B cell (primary cell): ENCODE measurements at regions not wholly inside any gene's neighbourhood (a gene's known extent, or its start where the extent isn't known, plus 50 kb on each side); places are given as distances from the start of the nearest gene placed in this dataset.

ENCODE experiments used
- ATAC-seq: fragments of 200-7000 bp; cut with Tn5 transposase; one replicate; pipeline ENCODE4 v1.10.0; 2021; ENCODE audit warnings: low read depth, mild to moderate bottlenecking, moderate number of reproducible peaks, moderate library complexity
- CTCF ChIA-PET: fragments of 350-600 bp; sonication (Branson Sonifier 250); formaldehyde crosslinking; loops from one replicate; lab custom pipeline; 2021; ENCODE audit warnings: antibody characterized with exemption, inconsistent platforms; lab: Charles Lee
- POLR2A ChIA-PET: fragments of 350-600 bp; sonication (Branson Sonifier 250); formaldehyde crosslinking; loops from one replicate; lab custom pipeline; 2021; ENCODE audit warnings: antibody characterized with exemption; lab: Charles Lee
- DNase-seq: peaks from one replicate; pipeline ENCODE4 v3.0.0; 2013
- H2AFZ ChIP-seq: 2 replicates; pipeline ENCODE4 v1.6.1; 2012; ENCODE audit warnings: mild to moderate bottlenecking, low read depth, low read length; ENCODE audit not compliant: insufficient read depth, poor library complexity, severe bottlenecking
- H3K27ac ChIP-seq, 2 donors: 1 replicate in 1 of 2; 2 replicates in 1 of 2; pipeline ENCODE4 v1.5.1; 2012 to 2013; ENCODE audit warnings: low read length in 2 of 2, mild to moderate bottlenecking in 2 of 2, moderate library complexity in 1 of 2
- H3K27me3 ChIP-seq, 4 experiments: fragments of 200-600 bp in 1 of 4; sonication (generic) in 1 of 4; replicated peaks in 1 of 4; 1 replicate in 2 of 4; 2 replicates in 2 of 4; pipeline versions ENCODE4 v1.6.1 to v1.7.0; 2013 to 2016; ENCODE audit warnings: low read length in 3 of 4, mild to moderate bottlenecking in 2 of 4, mixed read lengths in 1 of 4, moderate library complexity in 1 of 4; ENCODE audit not compliant: insufficient read depth in 4 of 4, control insufficient read depth in 3 of 4; ENCODE audit errors: control extremely low read depth in 1 of 4
- H3K36me3 ChIP-seq, 2 experiments: replicated peaks in 1 of 2; 1 replicate in 1 of 2; 2 replicates in 1 of 2; pipeline versions ENCODE4 v1.6.1 to v1.7.1; 2013; ENCODE audit warnings: low read length in 1 of 2; ENCODE audit not compliant: insufficient read depth in 2 of 2, control insufficient read depth in 1 of 2; ENCODE audit errors: control extremely low read depth in 1 of 2, extremely low read depth in 1 of 2
- H3K4me1 ChIP-seq, 2 donors: fragments of 200-600 bp in 1 of 2; sonication (generic) in 1 of 2; 1 replicate in 1 of 2; 2 replicates in 1 of 2; pipeline versions ENCODE4 v1.5.1 to v1.6.1; 2013 to 2017; ENCODE audit warnings: low read length in 2 of 2; ENCODE audit not compliant: control insufficient read depth in 2 of 2, insufficient read depth in 2 of 2
- H3K4me2 ChIP-seq: replicated peaks from 2 replicates; pipeline ENCODE3; 2012; ENCODE audit warnings: mild to moderate bottlenecking, low read depth, low read length; ENCODE audit not compliant: poor library complexity, severe bottlenecking
- H3K4me3 ChIP-seq, 5 experiments: fragments of 200-600 bp in 1 of 5; sonication (generic) in 1 of 5; 1 replicate in 3 of 5; 2 replicates in 2 of 5; pipeline versions ENCODE4 v1.5.1 to v1.7.0; 2011 to 2016; ENCODE audit warnings: low read length in 4 of 5, mild to moderate bottlenecking in 4 of 5, low read depth in 2 of 5, control low read depth in 1 of 5, moderate library complexity in 1 of 5; ENCODE audit not compliant: insufficient read depth in 1 of 5; ENCODE audit errors: control extremely low read depth in 1 of 5, extremely low read depth in 1 of 5
- H3K79me2 ChIP-seq: fragments of 200-600 bp; sonication (generic); one replicate; pipeline ENCODE4 v1.6.0; 2016; ENCODE audit warnings: low read length; ENCODE audit not compliant: control insufficient read depth, insufficient read depth
- H3K9ac ChIP-seq: fragments of 200-600 bp; sonication (generic); 2 replicates; pipeline ENCODE4 v1.6.1; 2017; ENCODE audit warnings: mild to moderate bottlenecking, low read length, moderate library complexity
- H3K9me3 ChIP-seq, 3 donors: one replicate each; pipeline versions ENCODE4 v1.6.1 to v1.7.1; 2013; ENCODE audit warnings: low read length in 2 of 3; ENCODE audit not compliant: control insufficient read depth in 2 of 3, insufficient read depth in 1 of 3; ENCODE audit errors: control extremely low read depth in 1 of 3
- H4K20me1 ChIP-seq: 2 replicates; pipeline ENCODE4 v1.6.0; 2012; ENCODE audit warnings: mild to moderate bottlenecking, low read length; ENCODE audit not compliant: insufficient read depth, control insufficient read depth, poor library complexity, severe bottlenecking
- H3K27ac Mint-ChIP-seq: one replicate; pipeline ENCODE4 v1.8.0; 2021; ENCODE audit warnings: mixed read lengths
- H3K27me3 Mint-ChIP-seq: one replicate; pipeline ENCODE4 v1.8.0; 2021; ENCODE audit warnings: mixed read lengths
- H3K4me1 Mint-ChIP-seq: one replicate; pipeline ENCODE4 v1.8.0; 2021; ENCODE audit warnings: mixed read lengths
- H3K4me3 Mint-ChIP-seq: one replicate; pipeline ENCODE4 v1.8.0; 2021; ENCODE audit warnings: mixed read lengths
- H3K9me3 Mint-ChIP-seq: one replicate; pipeline ENCODE4 v1.8.0; 2022; ENCODE audit warnings: mixed read lengths; ENCODE audit not compliant: insufficient read depth
- EZH2 ChIP-seq: IDR thresholded peaks from 2 replicates; pipeline ENCODE4 v1.6.1; 2012; ENCODE audit warnings: borderline replicate concordance, low read depth, mild to moderate bottlenecking, moderate library complexity, low read length; ENCODE audit not compliant: insufficient read depth, poor library complexity, severe bottlenecking
- WGBS: methylation state at CpG from one replicate; pipeline ENCODE4 v1.1.5; 2013; ENCODE audit warnings: missing lambda C conversion rate; ENCODE audit not compliant: insufficient coverage; 5-methylcytosine and 5-hydroxymethylcytosine counted together
- intact Hi-C: fragments of 100-400 bp; cut with micrococcal nuclease; formaldehyde crosslinking; loops from one replicate; pipeline ENCODE4 v1.10.0; 2022
- TF ChIP-seq, protein P1 (sequence below): fragments of 200-600 bp; IDR thresholded peaks from one replicate; pipeline ENCODE4 v1.8.0; 2022; ENCODE audit warnings: antibody characterized with exemption, mild to moderate bottlenecking

DNA sequence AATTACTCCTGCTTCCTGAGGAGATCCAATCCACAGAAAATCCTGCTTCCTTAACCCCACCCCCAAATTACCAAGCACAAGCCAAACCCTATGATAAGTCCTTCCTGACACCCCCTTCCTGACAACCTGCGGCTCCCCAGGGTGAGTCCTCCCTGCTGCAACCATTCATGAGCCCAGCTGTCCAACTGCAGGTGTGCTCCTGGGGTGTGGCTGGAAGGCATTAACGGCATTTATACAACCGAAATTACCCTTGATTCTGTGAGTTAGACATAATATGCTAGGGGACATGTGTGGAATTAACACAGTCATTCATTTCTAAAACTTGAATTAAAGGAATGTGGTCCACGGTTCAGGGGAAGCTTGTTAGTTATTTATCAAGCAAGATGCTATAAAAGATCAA is 119.0 kb upstream of the ALKAL2 start:
- H3K79me2 ChIP-seq: no peaks in the 10 kb centered on the region
- H3K9me3 Mint-ChIP-seq: peaks cover 17% of the 10 kb centered on the region
- H3K27ac ChIP-seq: no peak overlapping the region
- no peak overlapping the region for H3K27ac Mint-ChIP-seq
- H2AFZ ChIP-seq: no peak overlapping the region
- H4K20me1 ChIP-seq: no peaks in the 10 kb centered on the region
- DNase-seq (no peak), ATAC-seq (no peak)
- no peaks in the 10 kb centered on the region for H3K27me3 Mint-ChIP-seq
- WGBS: 93% methylated on average over 2 of the region's 4 CpGs
- H3K4me1 Mint-ChIP-seq: no peaks in the 10 kb centered on the region
- H3K4me3 ChIP-seq: no peak overlapping the region
- intact Hi-C loops: no loop called here
- H3K4me1 ChIP-seq: no peaks in the 10 kb centered on the region
- no peaks in the 10 kb centered on the region for H3K27me3 ChIP-seq
- ChIA-PET POLR2A (no interaction called here), CTCF (no interaction called here)
- H3K9ac ChIP-seq: no peak overlapping the region
- peaks cover 0 to 16% (median 10%) of the 10 kb centered on the region in 3 donors for H3K9me3 ChIP-seq
- TF ChIP-seq, protein P1, sequence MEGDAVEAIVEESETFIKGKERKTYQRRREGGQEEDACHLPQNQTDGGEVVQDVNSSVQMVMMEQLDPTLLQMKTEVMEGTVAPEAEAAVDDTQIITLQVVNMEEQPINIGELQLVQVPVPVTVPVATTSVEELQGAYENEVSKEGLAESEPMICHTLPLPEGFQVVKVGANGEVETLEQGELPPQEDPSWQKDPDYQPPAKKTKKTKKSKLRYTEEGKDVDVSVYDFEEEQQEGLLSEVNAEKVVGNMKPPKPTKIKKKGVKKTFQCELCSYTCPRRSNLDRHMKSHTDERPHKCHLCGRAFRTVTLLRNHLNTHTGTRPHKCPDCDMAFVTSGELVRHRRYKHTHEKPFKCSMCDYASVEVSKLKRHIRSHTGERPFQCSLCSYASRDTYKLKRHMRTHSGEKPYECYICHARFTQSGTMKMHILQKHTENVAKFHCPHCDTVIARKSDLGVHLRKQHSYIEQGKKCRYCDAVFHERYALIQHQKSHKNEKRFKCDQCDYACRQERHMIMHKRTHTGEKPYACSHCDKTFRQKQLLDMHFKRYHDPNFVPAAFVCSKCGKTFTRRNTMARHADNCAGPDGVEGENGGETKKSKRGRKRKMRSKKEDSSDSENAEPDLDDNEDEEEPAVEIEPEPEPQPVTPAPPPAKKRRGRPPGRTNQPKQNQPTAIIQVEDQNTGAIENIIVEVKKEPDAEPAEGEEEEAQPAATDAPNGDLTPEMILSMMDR: no peak
- no peak for TF ChIP-seq EZH2
- H3K4me3 Mint-ChIP-seq: no peak overlapping the region
- H3K4me2 ChIP-seq: no peak overlapping the region
- no peaks in the 10 kb centered on the region for H3K36me3 ChIP-seq

DNA sequence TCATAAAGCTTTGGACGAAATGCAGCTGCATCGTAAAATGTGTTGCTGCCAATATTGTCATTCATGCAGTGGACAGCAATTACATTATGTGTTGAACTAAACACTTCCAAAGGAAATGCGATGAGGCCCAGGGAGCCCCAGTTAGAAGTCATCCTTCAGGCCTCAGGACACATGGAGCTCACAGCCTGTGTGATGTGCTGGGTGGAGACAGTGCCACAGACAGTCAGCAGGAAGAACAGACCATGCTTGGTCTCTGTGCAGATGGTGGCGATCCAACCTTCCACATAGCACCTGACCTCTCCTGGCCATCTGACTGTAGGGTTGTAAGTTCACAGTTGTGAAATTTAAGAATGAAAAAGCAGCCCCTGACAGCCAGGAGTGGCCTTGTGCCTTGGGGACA is 118.3 kb upstream of the ALKAL2 start:
- H3K4me2 ChIP-seq: no peak overlapping the region
- no peak overlapping the region for H3K9ac ChIP-seq
- 95% methylated on average over 3 of the region's 4 CpGs for WGBS
- no peaks in the 10 kb centered on the region for H3K27me3 ChIP-seq
- peaks cover 17% of the 10 kb centered on the region for H3K9me3 Mint-ChIP-seq
- ATAC-seq (no peak), DNase-seq (no peak)
- H3K27ac Mint-ChIP-seq: no peak overlapping the region
- no peaks in the 10 kb centered on the region for H3K27me3 Mint-ChIP-seq
- intact Hi-C loops: no loop called here
- peaks cover 0 to 16% (median 10%) of the 10 kb centered on the region in 3 donors for H3K9me3 ChIP-seq
- H3K27ac ChIP-seq: no peak overlapping the region
- ChIA-PET POLR2A (no interaction called here), CTCF (no interaction called here)
- H3K4me3 Mint-ChIP-seq: no peak overlapping the region
- no peak for TF ChIP-seq EZH2
- H3K4me1 ChIP-seq: no peaks in the 10 kb centered on the region
- no peaks in the 10 kb centered on the region for H3K36me3 ChIP-seq
- H2AFZ ChIP-seq: no peak overlapping the region
- H3K4me3 ChIP-seq: no peak overlapping the region
- no peaks in the 10 kb centered on the region for H3K4me1 Mint-ChIP-seq
- H4K20me1 ChIP-seq: no peaks in the 10 kb centered on the region
- H3K79me2 ChIP-seq: no peaks in the 10 kb centered on the region
